Endodermal cell (in vitro differentiated cells): ENCODE measurements at regions not wholly inside any gene's neighbourhood (a gene's known extent, or its start where the extent isn't known, plus 50 kb on each side); places are given as distances from the start of the nearest gene placed in this dataset.

Experiments
- DNase-seq: peaks from one replicate; pipeline ENCODE4 v3.0.0-alpha.2; 2017
- H3K27ac ChIP-seq: 2 replicates; pipeline ENCODE4 v1.5.1; 2013; ENCODE audit warnings: mild to moderate bottlenecking, low read depth, low read length, moderate library complexity
- H3K27me3 ChIP-seq: 2 replicates; pipeline ENCODE4 v1.6.1; 2013; ENCODE audit warnings: mild to moderate bottlenecking, low read length, moderate library complexity; ENCODE audit not compliant: insufficient read depth, control insufficient read depth, poor library complexity, severe bottlenecking
- H3K36me3 ChIP-seq: 2 replicates; pipeline ENCODE4 v1.7.0; 2013; ENCODE audit warnings: mild to moderate bottlenecking, low read length, moderate library complexity; ENCODE audit not compliant: control insufficient read depth, insufficient read depth
- H3K4me1 ChIP-seq: one replicate; pipeline ENCODE4 v1.7.0; 2013; ENCODE audit warnings: low read length; ENCODE audit not compliant: control insufficient read depth, insufficient read depth
- H3K4me3 ChIP-seq: 2 replicates; pipeline ENCODE4 v1.5.1; 2013; ENCODE audit warnings: mild to moderate bottlenecking, low read length, moderate library complexity
- H3K9ac ChIP-seq: 2 replicates; pipeline ENCODE4 v1.6.1; 2013; ENCODE audit warnings: mild to moderate bottlenecking, low read length, moderate library complexity; ENCODE audit not compliant: poor library complexity, severe bottlenecking; ENCODE audit errors: extremely low read depth
- H3K9me3 ChIP-seq: 2 replicates; pipeline ENCODE4 v1.6.1; 2013; ENCODE audit warnings: mild to moderate bottlenecking, low read length, moderate library complexity; ENCODE audit not compliant: control insufficient read depth
- H3K27ac Mint-ChIP-seq: 2 replicates; pipeline ENCODE4 v1.8.0; 2020; ENCODE audit warnings: mixed read lengths
- H3K27me3 Mint-ChIP-seq: 2 replicates; pipeline ENCODE4 v1.8.0; 2021; ENCODE audit warnings: mild to moderate bottlenecking, mixed read lengths; ENCODE audit not compliant: insufficient read depth
- H3K36me3 Mint-ChIP-seq: 2 replicates; pipeline ENCODE4 v1.8.0; 2020; ENCODE audit warnings: low read depth, mixed read lengths
- H3K4me1 Mint-ChIP-seq: 2 replicates; pipeline ENCODE4 v1.8.0; 2020; ENCODE audit warnings: mixed read lengths
- H3K4me3 Mint-ChIP-seq: 2 replicates; pipeline ENCODE4 v1.8.0; 2020; ENCODE audit warnings: mild to moderate bottlenecking, moderate library complexity, mixed read lengths
- H3K9me3 Mint-ChIP-seq: 2 replicates; pipeline ENCODE4 v1.8.0; 2020; ENCODE audit warnings: mild to moderate bottlenecking, mixed read lengths
- WGBS, 2 experiments: methylation state at CpG; one replicate each; pipeline versions ENCODE4 v1.1.5 to v1.1.7; 2013; ENCODE audit warnings: missing lambda C conversion rate in 2 of 2, mixed read lengths in 1 of 2; ENCODE audit not compliant: insufficient coverage in 1 of 2, insufficient read length in 1 of 2; 5-methylcytosine and 5-hydroxymethylcytosine counted together
- TF ChIP-seq, protein P1 (sequence below): fragments of 200-600 bp; sonication (generic); conservative IDR thresholded peaks from 2 replicates; pipeline ENCODE4 v1.5.0; 2021; ENCODE audit warnings: antibody characterized with exemption, mild to moderate bottlenecking

GRCh38 chr12:92621833-92622232, 81.0 kb upstream of the PLEKHG7 start:
- Histone ChIP-seq H3K27me3 (peaks cover 6% of the 10 kb centered on the region), H3K4me1 (no peaks in the 10 kb centered on the region), H3K4me3 (peak overlapping the region; percentile 59), H3K27ac (no peak overlapping the region), H3K9me3 (peaks cover 52% of the 10 kb centered on the region), H3K36me3 (no peaks in the 10 kb centered on the region), H3K9ac (no peak overlapping the region)
- Mint-ChIP-seq H3K36me3 (no peaks in the 10 kb centered on the region), H3K27me3 (peaks cover 8% of the 10 kb centered on the region), H3K4me1 (peaks cover 6% of the 10 kb centered on the region), H3K9me3 (peaks cover 20% of the 10 kb centered on the region), H3K27ac (no peak overlapping the region), H3K4me3 (no peak overlapping the region)
- no peak for DNase-seq
- WGBS, 2 experiments, result 87 to 100% methylated on average over 2 to 3 of the region's 3 CpGs
- TF ChIP-seq, protein P1, sequence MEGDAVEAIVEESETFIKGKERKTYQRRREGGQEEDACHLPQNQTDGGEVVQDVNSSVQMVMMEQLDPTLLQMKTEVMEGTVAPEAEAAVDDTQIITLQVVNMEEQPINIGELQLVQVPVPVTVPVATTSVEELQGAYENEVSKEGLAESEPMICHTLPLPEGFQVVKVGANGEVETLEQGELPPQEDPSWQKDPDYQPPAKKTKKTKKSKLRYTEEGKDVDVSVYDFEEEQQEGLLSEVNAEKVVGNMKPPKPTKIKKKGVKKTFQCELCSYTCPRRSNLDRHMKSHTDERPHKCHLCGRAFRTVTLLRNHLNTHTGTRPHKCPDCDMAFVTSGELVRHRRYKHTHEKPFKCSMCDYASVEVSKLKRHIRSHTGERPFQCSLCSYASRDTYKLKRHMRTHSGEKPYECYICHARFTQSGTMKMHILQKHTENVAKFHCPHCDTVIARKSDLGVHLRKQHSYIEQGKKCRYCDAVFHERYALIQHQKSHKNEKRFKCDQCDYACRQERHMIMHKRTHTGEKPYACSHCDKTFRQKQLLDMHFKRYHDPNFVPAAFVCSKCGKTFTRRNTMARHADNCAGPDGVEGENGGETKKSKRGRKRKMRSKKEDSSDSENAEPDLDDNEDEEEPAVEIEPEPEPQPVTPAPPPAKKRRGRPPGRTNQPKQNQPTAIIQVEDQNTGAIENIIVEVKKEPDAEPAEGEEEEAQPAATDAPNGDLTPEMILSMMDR, result no peak

- H3K9me3 ChIP-seq, result peaks cover 47% of the 10 kb centered on the region
- Mint-ChIP-seq H3K36me3 (no peaks in the 10 kb centered on the region), H3K4me3 (no peak overlapping the region), H3K27me3 (peaks cover 8% of the 10 kb centered on the region), H3K9me3 (peaks cover 17% of the 10 kb centered on the region), H3K27ac (no peak overlapping the region), H3K4me1 (peaks cover 1% of the 10 kb centered on the region)
- TF ChIP-seq, protein P1, result no peak
- H3K4me1 ChIP-seq, result no peaks in the 10 kb centered on the region
- no peak overlapping the region for H3K9ac ChIP-seq
- H3K27ac ChIP-seq, result no peak overlapping the region
- no peaks in the 10 kb centered on the region for H3K36me3 ChIP-seq
- peak overlapping the region; percentile 59 for H3K4me3 ChIP-seq
- DNase-seq, result no peak
- WGBS, 2 experiments, result 93% methylated on average over 4 of the region's 4 CpGs; no CpG with 5 or more reads in 1 of the 2 experiments
- peaks cover 6% of the 10 kb centered on the region for H3K27me3 ChIP-seq
These were observed 81.5 kb upstream of the PLEKHG7 start for GRCh38 chr12:92621312-92621711.

GRCh38 chr12:92619730-92620684, 82.8 kb upstream of the PLEKHG7 start:
- H3K27ac Mint-ChIP-seq, result no peak overlapping the region

More at GRCh38 chr12:92619730-92620684, 82.8 kb upstream of the PLEKHG7 start:
- peak overlapping the region; percentile 24 for H3K4me3 ChIP-seq
- H3K9ac ChIP-seq, result no peak overlapping the region
- H3K27me3 ChIP-seq, result peaks cover 6% of the 10 kb centered on the region
- Mint-ChIP-seq H3K27me3 (peaks cover 8% of the 10 kb centered on the region), H3K4me3 (no peak overlapping the region), H3K4me1 (no peaks in the 10 kb centered on the region), H3K9me3 (peaks cover 13% of the 10 kb centered on the region), H3K36me3 (no peaks in the 10 kb centered on the region)
- TF ChIP-seq, protein P1, result no peak
- peaks cover 34% of the 10 kb centered on the region for H3K9me3 ChIP-seq
- H3K27ac ChIP-seq, result no peak overlapping the region
- H3K4me1 ChIP-seq, result no peaks in the 10 kb centered on the region
- H3K36me3 ChIP-seq, result no peaks in the 10 kb centered on the region
- no peak for DNase-seq
- 88 to 95% methylated on average over 6 to 8 of the region's 8 CpGs for WGBS, 2 experiments
